C4-2B (cell line): ENCODE measurements at regions not wholly inside any gene's neighbourhood (a gene's known extent, or its start where the extent isn't known, plus 50 kb on each side); places are given as distances from the start of the nearest gene placed in this dataset.

Experiments used
- CTCF ChIP-seq: fragments of 450-650 bp; conservative IDR thresholded peaks from 2 replicates; pipeline ENCODE4 v1.5.1; 2017; ENCODE audit warnings: mild to moderate bottlenecking
- ZFX ChIP-seq: fragments of 450-650 bp; IDR thresholded peaks from 2 replicates; pipeline ENCODE4 v1.6.1; 2017

- no peak for TF ChIP-seq CTCF
- no peak for TF ChIP-seq ZFX
Observed at GRCh38 chr7:70890147-70890969, 241.6 kb upstream of the GALNT17 start.
